ENCODE measurements at regions not wholly inside any gene's neighbourhood (a gene's known extent, or its start where the extent isn't known, plus 50 kb on each side); places are given as distances from the start of the nearest gene placed in this dataset.

GRCh38 chr3:95424279-95424678 lies 1361.4 kb downstream of the NSUN3 start:
- no peak for TF ChIP-seq CTCF (IDR thresholded peaks at IDR 0.05; ENCODE audit: insufficient read depth, low read length, poor library complexity, severe bottlenecking)
- no peak overlapping the region for H3K4me3 ChIP-seq (ENCODE audit: low read depth, low read length)
- H3K27me3 ChIP-seq (ENCODE audit: control insufficient read depth, insufficient read depth, low read length), result no peaks in the 10 kb centered on the region
- DNase-seq (ENCODE audit: low read depth), result no peak
- no peaks in the 10 kb centered on the region for H3K36me3 ChIP-seq (ENCODE audit: control insufficient read depth, insufficient read depth, low read length)

- DNase-seq (ENCODE audit: low read depth), result no peak
- TF ChIP-seq CTCF (IDR thresholded peaks at IDR 0.05; ENCODE audit: insufficient read depth, low read length, poor library complexity, severe bottlenecking), result no peak
- Histone ChIP-seq H3K36me3 (ENCODE audit: control insufficient read depth, insufficient read depth, low read length) (no peaks in the 10 kb centered on the region), H3K27me3 (ENCODE audit: control insufficient read depth, insufficient read depth, low read length) (no peaks in the 10 kb centered on the region), H3K4me3 (ENCODE audit: low read depth, low read length) (no peak overlapping the region)
These were observed 1371.6 kb downstream of the NSUN3 start for GRCh38 chr3:95434491-95434890.

DNA sequence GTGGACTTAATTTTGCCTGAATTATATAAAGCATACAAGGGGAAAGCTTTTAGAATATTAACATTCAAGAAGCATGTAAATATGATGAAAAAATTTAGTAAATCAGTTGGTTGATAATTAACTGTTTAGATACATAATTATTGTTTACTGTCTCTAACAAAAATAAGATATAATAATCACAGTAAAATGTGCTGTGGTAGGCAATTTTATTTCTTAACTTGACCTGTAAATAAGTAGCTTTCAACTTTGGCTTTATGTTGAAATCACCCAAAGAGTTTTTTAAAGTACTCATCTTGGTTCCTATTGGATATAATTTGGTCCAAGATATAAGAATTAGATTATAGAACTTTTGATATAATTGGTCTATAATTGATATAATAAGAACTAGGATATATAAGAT lies 1374.5 kb downstream of the NSUN3 start:
- H3K36me3 ChIP-seq (ENCODE audit: control insufficient read depth, insufficient read depth, low read length), result no peaks in the 10 kb centered on the region
- H3K4me3 ChIP-seq (ENCODE audit: low read depth, low read length), result no peak overlapping the region
- TF ChIP-seq CTCF (IDR thresholded peaks at IDR 0.05; ENCODE audit: insufficient read depth, low read length, poor library complexity, severe bottlenecking), result no peak

DNA sequence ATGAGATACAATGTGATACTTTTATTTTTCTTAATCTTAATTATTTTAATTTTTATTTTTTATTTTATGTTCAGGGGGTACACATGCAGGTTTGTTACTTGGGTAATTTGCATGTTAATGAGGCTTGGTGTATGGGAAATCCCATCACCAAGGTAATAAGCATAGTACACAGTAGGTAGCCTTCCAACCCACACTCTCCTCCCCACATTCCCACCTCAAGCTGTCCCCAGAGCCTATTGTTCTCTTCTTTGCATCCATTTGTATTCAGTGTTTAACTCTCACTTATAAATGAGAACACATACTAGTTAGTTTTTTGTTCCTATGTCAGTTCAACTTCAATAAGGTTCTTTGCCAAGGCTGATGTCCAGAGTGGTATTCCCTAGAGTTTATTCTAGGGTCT lies 1375.4 kb downstream of the NSUN3 start:
- Histone ChIP-seq H3K27me3 (ENCODE audit: control insufficient read depth, insufficient read depth, low read length) (no peaks in the 10 kb centered on the region), H3K36me3 (ENCODE audit: control insufficient read depth, insufficient read depth, low read length) (no peaks in the 10 kb centered on the region), H3K4me3 (ENCODE audit: low read depth, low read length) (no peak overlapping the region)
- TF ChIP-seq CTCF (IDR thresholded peaks at IDR 0.05; ENCODE audit: insufficient read depth, low read length, poor library complexity, severe bottlenecking), result no peak
- no peak for DNase-seq (ENCODE audit: low read depth)

More for the DNA sequence above, 1374.5 kb downstream of the NSUN3 start:
- H3K27me3 ChIP-seq (ENCODE audit: control insufficient read depth, insufficient read depth, low read length), result no peaks in the 10 kb centered on the region
- no peak for DNase-seq (ENCODE audit: low read depth)

DNA sequence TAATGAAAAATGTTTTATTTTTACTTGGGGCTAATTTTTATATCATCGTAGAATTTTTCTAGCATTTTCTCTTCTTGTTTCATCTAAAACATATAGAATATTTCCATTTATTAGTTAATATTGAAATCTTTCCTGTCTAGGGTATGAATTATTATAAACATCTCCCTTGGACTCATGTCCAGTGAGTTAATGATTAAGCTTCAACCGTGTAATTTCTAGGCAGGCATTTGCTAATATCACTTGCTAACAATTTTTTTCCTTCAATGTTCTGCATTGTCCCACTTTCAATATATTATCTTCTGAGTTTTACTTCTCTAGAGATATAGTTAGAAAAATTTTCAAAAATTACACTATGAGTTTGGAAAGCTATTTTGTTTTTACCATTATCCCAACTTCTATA lies 1371.6 kb upstream of the EPHA6 start:
- no peak for TF ChIP-seq CTCF (IDR thresholded peaks at IDR 0.05; ENCODE audit: insufficient read depth, low read length, poor library complexity, severe bottlenecking)
- DNase-seq (ENCODE audit: low read depth), result no peak
- H3K4me3 ChIP-seq (ENCODE audit: low read depth, low read length), result no peak overlapping the region

DNA sequence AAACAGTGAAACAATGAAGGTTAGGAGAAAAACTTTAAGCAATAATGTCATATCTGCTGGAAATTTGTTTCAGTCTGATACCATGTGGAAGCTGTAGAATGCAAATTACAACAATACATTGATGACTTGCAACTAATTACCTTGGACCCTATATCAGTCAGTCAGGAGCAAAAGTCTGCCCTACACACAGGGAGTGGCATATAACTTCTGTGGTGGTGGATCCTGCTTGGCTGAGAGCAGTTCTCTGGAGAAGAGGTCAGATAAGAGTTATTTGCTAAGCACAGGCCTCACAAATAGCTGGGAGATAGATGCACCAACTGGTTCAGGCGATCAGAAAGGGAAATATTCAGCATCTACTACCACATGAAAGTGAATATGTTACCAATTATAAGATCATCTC lies 1364.6 kb upstream of the EPHA6 start:
- no peaks in the 10 kb centered on the region for H3K27me3 ChIP-seq (ENCODE audit: control insufficient read depth, insufficient read depth, low read length)
- no peaks in the 10 kb centered on the region for H3K36me3 ChIP-seq (ENCODE audit: control insufficient read depth, insufficient read depth, low read length)
- H3K4me3 ChIP-seq (ENCODE audit: low read depth, low read length), result no peak overlapping the region
- TF ChIP-seq CTCF (IDR thresholded peaks at IDR 0.05; ENCODE audit: insufficient read depth, low read length, poor library complexity, severe bottlenecking), result no peak
- no peak for DNase-seq (ENCODE audit: low read depth)

More for the DNA sequence above, 1371.6 kb upstream of the EPHA6 start:
- H3K36me3 ChIP-seq (ENCODE audit: control insufficient read depth, insufficient read depth, low read length), result no peaks in the 10 kb centered on the region
- H3K27me3 ChIP-seq (ENCODE audit: control insufficient read depth, insufficient read depth, low read length), result no peaks in the 10 kb centered on the region

Data from kidney epithelial cell (primary cell).